ENCODE measurements at regions not wholly inside any gene's neighbourhood (a gene's known extent, or its start where the extent isn't known, plus 50 kb on each side); places are given as distances from the start of the nearest gene placed in this dataset.
A peak's percentile ranks its signal among the peaks of the same experiment; 100 is the strongest.

- FAIRE-seq, result peak; percentile 57
Observed at GRCh38 chr6:14799928-14800327, 445.9 kb upstream of the JARID2 start.

GRCh38 chr6:14802514-14803160, 443.2 kb upstream of the JARID2 start:
- no peak for FAIRE-seq

DNA sequence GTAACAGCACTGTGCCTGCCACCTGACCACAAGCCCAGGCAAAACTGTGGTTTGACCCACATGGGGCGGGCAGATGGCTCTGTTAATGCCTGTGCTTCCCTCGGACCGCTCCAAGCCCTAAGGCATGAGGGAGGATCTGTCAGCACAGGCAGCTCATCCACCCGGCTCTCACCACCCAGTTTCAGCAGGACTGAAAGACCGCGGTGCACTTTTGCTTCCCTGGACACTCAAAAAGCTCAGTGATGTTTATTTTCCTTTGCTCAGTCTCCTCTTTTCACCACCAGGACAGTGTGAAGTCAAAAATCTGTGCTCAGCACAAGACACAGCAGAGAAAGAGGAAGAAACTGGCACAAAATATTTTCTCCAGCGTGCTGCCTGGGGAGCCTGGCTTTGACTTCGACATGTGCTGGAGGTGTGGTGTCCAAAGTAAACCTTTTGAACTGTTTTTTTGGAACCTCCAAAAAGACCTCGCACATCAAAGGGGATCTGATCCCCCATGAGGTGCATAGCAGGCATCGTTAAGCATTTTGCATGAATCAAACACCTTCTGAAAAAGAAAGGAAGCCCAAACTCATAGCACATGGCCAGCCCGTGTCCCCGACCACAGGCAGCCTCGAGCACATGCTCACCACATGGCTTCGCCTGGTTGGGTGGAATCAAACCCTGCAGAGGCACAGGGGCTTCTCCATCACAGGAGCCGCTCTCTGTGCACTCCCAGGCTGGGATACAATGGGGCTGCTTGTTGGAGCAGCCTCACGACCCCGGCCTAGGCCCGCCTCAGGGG, 441.7 kb upstream of the JARID2 start:
- FAIRE-seq, result no peak

DNA sequence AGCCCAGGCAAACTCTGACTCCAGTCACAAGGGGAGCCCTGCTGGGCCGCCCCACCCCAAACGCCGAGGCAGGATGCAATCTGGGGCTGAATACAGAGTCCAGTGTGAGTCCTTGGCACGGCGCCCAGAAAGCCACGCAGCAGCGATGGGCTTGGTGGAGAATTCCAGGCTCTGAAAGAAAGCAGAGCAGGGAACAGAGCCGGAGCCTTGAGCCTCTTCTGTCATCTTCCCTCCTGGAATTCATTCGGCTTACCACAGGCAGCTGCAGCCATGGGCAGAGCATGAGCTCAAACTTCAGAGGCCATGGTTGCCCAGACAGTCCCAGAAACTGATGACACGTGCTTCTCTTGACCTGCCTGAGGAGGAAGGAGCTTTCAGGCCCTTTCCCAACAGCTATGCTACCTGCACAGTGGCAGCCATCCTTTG, 441.1 kb upstream of the JARID2 start:
- FAIRE-seq, result no peak

DNA sequence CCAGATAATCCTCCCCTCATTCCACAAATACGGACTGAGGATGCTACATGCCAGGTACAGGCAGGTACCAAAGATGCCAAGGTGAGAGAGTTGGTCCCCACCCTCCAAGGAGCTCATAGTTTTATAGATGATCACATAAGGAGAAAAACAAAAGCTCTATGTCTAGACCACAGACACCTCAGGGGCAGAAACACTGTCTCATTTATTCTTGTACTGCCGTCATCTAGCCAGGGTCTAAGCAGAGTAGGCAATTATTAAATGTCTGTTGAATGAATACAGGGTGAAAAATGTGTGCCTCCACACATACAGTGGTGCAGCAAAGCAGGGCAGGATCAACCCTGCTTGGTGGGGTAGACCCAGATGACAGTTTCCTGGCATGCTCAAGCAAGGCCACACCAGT, 439.8 kb upstream of the JARID2 start:
- no peak for FAIRE-seq

DNA sequence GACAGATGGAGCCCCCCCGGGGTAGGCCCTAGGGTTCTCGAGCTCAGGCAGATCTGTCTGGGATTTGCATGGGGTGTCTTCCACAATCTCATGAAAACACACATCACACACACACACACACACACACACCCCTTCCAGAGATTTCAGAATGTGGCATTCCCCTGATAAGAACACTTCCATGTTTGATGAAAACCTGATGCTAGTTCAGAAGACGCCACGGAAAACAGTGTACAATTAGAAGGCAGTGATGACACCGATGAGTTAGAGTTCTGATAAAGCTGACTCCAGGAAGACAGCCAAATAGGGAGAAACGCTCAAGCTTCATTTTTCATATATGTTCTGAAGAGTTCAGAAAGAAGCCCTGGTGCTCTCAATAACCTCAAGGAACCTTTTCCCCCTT, 438.7 kb upstream of the JARID2 start:
- no peak for FAIRE-seq

DNA sequence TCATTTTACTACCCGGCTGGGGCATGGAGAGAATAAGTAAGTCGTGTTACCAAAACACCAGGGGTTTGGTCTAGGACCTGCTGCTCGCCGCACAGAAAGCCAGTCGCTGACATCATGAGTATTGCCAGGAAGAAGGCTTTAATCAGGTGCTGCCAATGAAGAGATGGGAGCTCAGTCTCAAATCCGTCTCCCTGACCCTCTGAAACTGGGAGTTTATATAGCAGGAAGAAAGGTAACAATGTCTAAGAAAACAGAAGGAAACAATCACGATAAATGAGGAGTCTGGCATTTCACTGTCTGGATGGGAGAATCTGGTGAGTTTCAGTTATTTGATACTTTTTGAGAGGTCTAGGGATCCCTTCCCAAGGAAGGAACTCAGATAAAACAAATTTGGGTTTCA, 437.9 kb upstream of the JARID2 start:
- FAIRE-seq, result no peak

- no peak for FAIRE-seq
Observed at GRCh38 chr6:14810021-14810420, 435.8 kb upstream of the JARID2 start.

DNA sequence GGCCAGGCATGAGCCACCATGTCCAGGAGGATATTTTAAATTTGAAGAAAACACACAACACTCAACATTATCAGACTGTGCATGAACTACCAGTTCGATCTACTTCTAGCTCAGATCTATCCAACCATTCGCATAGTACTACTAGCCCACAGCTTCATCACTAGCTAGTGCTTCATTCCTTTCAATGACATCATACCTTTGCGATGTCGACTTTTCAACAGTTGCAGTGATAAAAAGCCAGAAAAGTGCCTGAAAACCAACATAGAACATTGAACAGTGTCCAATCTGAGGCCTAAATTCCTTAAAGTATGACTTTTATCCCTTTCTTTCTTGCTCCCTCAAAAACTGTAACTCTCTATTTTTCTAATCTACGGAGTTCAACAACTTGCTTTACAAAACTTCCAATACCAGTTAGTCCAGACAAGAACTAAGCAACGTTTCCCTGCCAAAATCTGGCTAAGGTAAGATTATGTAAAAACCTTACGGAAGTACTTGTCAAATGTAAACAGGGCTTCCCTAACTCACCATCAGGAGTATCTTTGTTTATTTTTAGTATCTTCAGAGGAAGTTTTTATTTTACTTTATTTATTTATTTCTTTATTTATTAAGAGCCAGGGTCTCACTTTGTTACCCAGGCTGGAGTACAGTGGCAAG, 434.0 kb upstream of the JARID2 start:
- FAIRE-seq, result no peak

DNA sequence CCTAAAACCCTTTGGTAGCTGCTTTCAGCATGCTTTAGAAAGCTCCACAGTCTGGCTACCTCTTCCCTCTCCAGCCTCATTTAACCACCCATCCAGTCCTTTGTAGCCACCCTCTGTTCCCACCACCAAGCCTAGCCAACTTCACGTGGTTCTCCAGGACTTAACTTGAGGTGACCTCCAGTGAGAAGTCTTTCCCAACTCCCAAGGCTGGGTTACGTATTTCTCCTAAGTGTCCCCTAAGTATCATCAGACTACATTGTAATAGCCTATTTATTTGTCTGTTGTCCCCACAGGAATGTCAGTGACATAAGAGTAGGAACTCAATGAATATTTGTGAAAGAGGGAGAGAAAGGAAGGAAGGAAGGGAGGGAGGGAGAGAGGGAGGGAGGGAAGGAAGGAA, 431.9 kb upstream of the JARID2 start:
- FAIRE-seq, result no peak

DNA sequence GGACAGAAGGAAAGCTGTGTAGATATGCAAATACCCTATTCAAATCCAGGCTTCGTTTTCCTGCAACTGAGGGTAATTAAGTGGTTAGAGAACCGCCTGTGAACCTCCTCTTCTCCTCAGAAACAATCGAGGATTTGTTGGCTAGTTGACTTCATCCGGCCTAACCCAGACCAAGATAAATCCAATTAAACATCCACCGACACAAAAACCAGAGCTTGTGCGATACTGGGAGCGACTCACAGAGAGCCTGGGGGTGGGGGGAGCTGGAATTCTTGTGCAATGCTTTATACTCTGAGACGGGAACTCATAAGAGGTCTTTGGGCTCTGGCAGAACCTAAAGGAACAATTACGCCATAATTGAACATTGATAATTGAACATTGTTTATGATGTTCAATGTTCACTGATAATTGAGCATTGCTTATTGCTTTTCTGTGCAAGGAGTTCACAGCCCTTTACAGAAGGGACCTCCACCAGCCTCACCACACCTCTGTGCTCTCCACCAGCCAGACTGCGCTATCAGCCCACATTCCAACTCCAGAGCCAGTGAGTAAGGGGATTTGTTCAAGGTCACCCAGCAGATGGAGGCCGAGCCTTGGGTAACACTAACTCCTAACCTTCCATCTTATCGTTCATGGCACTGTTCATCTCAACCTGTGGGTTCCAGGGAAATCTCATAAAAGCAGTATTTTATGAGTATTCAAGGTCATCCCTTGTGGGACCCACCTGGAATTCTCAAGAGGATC, 429.6 kb upstream of the JARID2 start:
- FAIRE-seq, result no peak

GRCh38 chr6:14817074-14817473, 428.8 kb upstream of the JARID2 start:
- FAIRE-seq, result no peak

DNA sequence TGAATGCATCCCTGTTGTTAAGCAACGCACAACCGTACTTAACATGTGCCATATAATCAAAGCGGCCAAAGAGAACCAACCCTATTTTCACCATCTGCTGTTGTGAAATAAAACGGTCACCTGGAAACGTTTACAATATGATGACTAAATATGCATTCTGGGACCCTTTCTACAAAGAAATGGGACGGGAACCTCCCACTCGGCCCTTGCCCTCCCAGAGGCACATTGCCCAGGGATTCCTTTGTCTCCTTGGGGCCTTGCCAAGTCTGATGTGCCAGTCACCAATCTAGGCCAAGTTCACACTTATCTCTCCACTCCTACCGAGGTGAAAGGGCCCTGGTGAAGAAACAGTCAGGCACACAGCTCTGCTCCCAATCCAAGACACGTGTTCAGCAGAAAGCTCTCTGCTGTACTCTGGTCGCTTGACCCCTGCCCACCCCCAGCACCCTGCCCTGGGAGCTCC, 427.4 kb upstream of the JARID2 start:
- FAIRE-seq, result no peak

- FAIRE-seq, result no peak
Observed at GRCh38 chr6:14819001-14819400, 426.9 kb upstream of the JARID2 start.

DNA sequence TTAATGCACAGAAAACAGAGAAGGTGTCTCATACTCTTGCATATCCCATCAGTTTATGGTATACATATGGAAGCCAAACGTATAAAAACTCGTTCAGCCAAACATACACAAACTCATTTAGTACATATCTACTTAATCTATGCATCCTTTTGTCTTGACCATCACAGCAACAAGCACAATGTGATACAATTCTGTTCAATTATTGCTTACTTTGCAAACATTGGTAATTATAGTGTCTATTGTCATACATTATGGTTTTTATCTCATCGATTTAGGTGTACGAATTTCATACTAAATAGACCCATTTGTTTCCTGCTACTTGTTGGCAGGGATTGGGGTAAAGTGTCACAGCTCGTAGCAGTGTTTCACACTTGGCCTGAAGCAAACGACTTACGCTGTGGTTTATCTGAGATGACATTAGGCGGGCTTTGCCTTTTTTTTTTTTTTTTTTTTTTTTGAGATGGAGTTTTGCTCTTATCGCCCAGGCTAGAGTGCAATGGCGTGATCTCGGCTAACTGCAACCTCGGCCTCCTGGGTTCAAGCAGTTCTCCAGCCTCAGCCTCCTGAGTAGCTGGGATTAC, 425.9 kb upstream of the JARID2 start:
- no peak for FAIRE-seq

GRCh38 chr6:14822012-14822553, 423.8 kb upstream of the JARID2 start:
- FAIRE-seq, result no peak

GRCh38 chr6:14822679-14823078, 423.2 kb upstream of the JARID2 start:
- no peak for FAIRE-seq

DNA sequence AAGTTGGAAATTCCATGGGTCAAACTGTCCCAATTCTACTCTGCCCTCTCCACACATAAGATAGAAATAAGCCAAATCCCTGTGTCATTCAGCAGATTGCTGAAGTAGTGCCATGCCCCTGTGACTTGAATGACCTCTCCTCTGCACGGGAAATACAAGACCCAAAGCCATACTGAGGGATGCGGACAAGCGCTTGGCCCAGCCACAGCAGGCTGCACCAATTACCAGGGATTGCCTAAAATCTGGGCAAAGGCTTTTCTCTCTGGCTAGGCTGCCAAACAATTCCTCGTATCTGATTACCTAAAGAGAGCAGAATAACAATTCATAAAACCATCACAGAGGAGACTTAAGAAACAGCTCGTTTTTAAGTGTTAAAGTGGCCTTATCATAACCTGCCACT, 421.8 kb upstream of the JARID2 start:
- FAIRE-seq, result no peak

DNA sequence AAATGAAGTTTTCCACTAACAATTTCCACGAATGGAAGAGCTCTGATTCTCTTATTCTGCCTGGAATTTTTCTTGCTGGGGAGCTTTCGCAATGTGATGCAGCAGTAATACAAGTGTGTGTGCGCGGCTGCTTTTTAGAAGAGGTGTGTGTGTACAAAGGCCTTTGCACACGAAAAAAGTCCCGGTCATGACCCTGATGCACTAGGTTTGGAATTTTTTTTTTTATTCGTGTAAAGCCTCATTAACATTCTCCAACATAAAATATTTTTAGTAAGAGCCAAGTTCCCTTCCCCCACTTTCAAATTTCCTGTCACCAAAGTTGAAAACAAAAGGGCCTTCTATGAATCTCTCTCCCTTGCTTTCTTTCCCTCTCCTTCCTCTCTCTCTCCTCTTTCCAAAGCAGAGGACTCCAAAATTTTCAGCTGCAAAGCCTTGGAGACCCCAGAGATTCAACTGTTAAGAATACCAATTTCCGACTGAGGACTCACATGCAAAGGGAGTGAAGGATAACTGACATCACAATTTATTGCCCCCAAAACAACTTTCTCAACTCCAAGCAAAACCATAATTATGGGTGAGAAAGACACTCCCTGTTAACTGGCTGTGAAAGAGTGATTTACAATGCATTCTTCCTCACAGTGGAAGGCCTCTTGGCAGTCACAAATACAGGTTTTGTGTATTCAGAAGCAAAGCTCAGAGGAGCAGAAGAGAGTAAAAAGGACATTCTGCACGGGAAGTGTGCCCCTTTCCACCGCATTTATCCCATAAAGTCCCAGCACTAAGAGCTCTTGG, 421.2 kb upstream of the JARID2 start:
- FAIRE-seq, result no peak

DNA sequence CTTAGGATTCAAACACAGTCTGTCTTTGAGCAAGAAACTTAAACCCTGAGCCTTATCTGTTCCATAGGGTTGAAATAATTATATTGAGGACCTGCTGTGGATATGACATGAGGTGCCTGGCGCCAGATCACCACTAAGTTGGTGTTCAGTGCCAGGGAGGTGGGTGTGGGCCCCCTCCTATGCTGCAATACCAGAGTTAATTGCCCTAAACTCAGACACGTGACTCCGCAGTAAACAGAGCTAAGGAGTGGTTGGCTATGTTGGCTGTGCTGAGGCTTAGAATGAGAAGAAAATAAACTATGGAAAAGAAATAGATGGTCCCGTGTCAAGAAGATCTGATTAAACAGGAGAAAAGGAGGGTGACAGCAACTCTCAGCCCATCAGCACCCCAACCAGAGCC, 419.4 kb upstream of the JARID2 start:
- FAIRE-seq, result no peak

- FAIRE-seq, result no peak
Observed at GRCh38 chr6:14827354-14827753, 418.5 kb upstream of the JARID2 start.

GRCh38 chr6:14828201-14828611, 417.7 kb upstream of the JARID2 start:
- FAIRE-seq, result no peak
